Activated CD8-positive, alpha-beta memory T cell treated with anti-CD3 and anti-CD28 coated beads, Interleukin-2, amount 10 ng/mL, durations not matched to agents 7 days and 5 days (primary cell): ENCODE measurements at regions not wholly inside any gene's neighbourhood (a gene's known extent, or its start where the extent isn't known, plus 50 kb on each side); places are given as distances from the start of the nearest gene placed in this dataset.
"Not testable (repeated sequence)": the region's sequence is repeated elsewhere in the genome, so short reads cannot be mapped to it uniquely, and the experiment has no call there.

Source experiments
- ATAC-seq: fragments of 150-1000 bp; cut with Tn5 transposase; one replicate; pipeline ENCODE4 v1.10.0; 2021; ENCODE audit warnings: moderate library complexity
- CTCF ChIA-PET: fragments of 350-600 bp; sonication (Branson Sonifier 250); formaldehyde crosslinking; loops from one replicate; lab custom pipeline; 2021; ENCODE audit warnings: antibody characterized with exemption; lab: Charles Lee
- DNase-seq: peaks from one replicate; pipeline ENCODE4 v3.0.0-alpha.2; 2020
- H3K27ac Mint-ChIP-seq: one replicate; pipeline ENCODE4 v1.8.0; 2021; ENCODE audit warnings: mild to moderate bottlenecking, mixed read lengths
- H3K27me3 Mint-ChIP-seq: one replicate; pipeline ENCODE4 v1.8.0; 2021; ENCODE audit warnings: mixed read lengths
- H3K36me3 Mint-ChIP-seq: one replicate; pipeline ENCODE4 v1.8.0; 2021; ENCODE audit warnings: mild to moderate bottlenecking, mixed read lengths
- H3K4me1 Mint-ChIP-seq: one replicate; pipeline ENCODE4 v1.8.0; 2021; ENCODE audit warnings: mixed read lengths
- H3K4me3 Mint-ChIP-seq: one replicate; pipeline ENCODE4 v1.8.0; 2021; ENCODE audit warnings: mild to moderate bottlenecking, moderate library complexity, mixed read lengths
- H3K9me3 Mint-ChIP-seq: one replicate; pipeline ENCODE4 v1.8.0; 2022; ENCODE audit warnings: low read depth, mixed read lengths

GRCh38 chr14:44730860-44731259 is 223.8 kb upstream of the FSCB start:
- no peaks in the 10 kb centered on the region for H3K27me3 Mint-ChIP-seq
- H3K4me1 Mint-ChIP-seq: no peaks in the 10 kb centered on the region
- DNase-seq (no peak), ATAC-seq (no peak)
- CTCF ChIA-PET: no interaction called here
- no peak overlapping the region for H3K27ac Mint-ChIP-seq
- no peaks in the 10 kb centered on the region for H3K36me3 Mint-ChIP-seq
- H3K9me3 Mint-ChIP-seq: no peaks in the 10 kb centered on the region
- H3K4me3 Mint-ChIP-seq: no peak overlapping the region

GRCh38 chr14:44721395-44721794 is 214.3 kb upstream of the FSCB start:
- CTCF ChIA-PET, H3K4me1 Mint-ChIP-seq, ATAC-seq, H3K27me3 Mint-ChIP-seq, H3K27ac Mint-ChIP-seq, H3K4me3 Mint-ChIP-seq, DNase-seq, H3K9me3 Mint-ChIP-seq, H3K36me3 Mint-ChIP-seq: not testable (repeated sequence)

GRCh38 chr14:44720707-44721106 is 213.6 kb upstream of the FSCB start:
- Mint-ChIP-seq H3K4me3 (no peak overlapping the region), H3K27me3 (no peaks in the 10 kb centered on the region), H3K36me3 (no peaks in the 10 kb centered on the region), H3K9me3 (peaks cover 10% of the 10 kb centered on the region), H3K27ac (no peak overlapping the region), H3K4me1 (no peaks in the 10 kb centered on the region)
- DNase-seq: no peak
- CTCF ChIA-PET: no interaction called here
- ATAC-seq: no peak

DNA sequence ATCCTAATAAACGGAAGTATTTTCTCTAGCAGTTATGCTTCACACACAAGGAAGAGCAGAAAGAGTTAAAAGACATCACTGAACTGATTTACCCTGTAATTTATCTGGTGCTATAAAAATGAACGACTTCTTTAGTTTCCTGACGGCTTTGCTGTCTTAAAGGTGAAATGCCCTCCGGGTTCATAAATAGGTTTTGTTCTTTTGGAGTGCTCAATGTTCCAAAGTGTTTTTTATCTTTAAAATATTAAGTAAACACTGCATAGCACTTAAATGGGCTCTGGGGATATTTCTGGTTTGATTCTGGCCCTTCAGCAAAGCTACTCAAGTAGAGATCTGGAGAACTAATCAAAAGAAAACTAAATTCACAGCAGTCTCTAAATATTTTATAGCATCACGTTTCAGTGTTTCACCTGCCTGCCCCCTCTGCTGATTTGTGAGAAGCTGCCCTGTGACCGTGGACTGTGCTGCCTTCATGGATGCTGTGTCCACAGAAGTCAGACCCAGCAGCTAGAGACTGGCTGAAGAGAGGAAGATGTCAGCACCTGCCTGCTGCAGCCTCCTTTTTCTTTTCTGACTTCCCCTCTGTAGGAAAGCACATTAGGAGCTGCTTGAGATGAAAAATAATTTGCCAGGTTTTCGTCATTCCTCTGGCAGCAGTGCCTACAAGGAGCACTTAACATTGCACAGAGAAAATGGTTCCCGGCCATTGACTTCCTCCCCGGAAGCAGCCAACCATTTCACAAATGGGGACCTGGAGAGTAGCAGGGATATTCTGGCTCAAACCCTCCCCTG is 205.1 kb upstream of the FSCB start:
- ATAC-seq: no peak

GRCh38 chr14:44701563-44702263 is 194.6 kb upstream of the FSCB start:
- DNase-seq (no peak), ATAC-seq (no peak)
- Mint-ChIP-seq H3K9me3 (peaks cover 3% of the 10 kb centered on the region), H3K27ac (no peak overlapping the region), H3K36me3 (no peaks in the 10 kb centered on the region), H3K4me1 (no peaks in the 10 kb centered on the region), H3K4me3 (no peak overlapping the region), H3K27me3 (no peaks in the 10 kb centered on the region)
- CTCF ChIA-PET: no interaction called here

More for the DNA sequence above, 205.1 kb upstream of the FSCB start:
- Mint-ChIP-seq H3K27ac (no peak overlapping the region), H3K4me1 (no peaks in the 10 kb centered on the region), H3K4me3 (no peak overlapping the region), H3K27me3 (no peaks in the 10 kb centered on the region), H3K36me3 (no peaks in the 10 kb centered on the region), H3K9me3 (peaks cover 2% of the 10 kb centered on the region)
- CTCF ChIA-PET: no interaction called here
- DNase-seq: no peak

- H3K4me1 Mint-ChIP-seq: no peaks in the 10 kb centered on the region
- CTCF ChIA-PET: no interaction called here
Measured at GRCh38 chr14:44700694-44701093, 193.6 kb upstream of the FSCB start.

DNA sequence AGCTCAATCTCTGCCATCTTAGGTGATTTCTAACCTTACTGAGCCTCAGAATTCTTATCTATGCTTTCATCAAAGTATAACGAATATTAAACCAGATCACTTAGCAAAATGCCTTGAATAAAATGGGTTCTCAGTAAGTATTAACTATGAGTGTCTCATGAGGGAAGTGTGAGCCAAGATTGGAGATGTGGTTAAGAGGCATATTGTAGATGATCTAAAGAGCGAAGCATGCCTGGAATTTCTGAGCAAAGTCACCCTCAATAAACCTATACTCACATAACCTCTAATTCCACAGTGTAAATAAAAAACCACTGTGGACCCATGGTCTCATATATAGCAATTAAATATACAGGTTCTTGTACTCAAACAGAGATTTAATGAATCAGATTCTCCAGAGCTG is 193.1 kb upstream of the FSCB start:
- no peak for DNase-seq
- Mint-ChIP-seq H3K9me3 (peaks cover 3% of the 10 kb centered on the region), H3K36me3 (no peaks in the 10 kb centered on the region), H3K27ac (no peak overlapping the region), H3K27me3 (no peaks in the 10 kb centered on the region), H3K4me1 (no peaks in the 10 kb centered on the region), H3K4me3 (no peak overlapping the region)
- CTCF ChIA-PET: no interaction called here
- no peak for ATAC-seq

More at GRCh38 chr14:44700694-44701093, 193.6 kb upstream of the FSCB start:
- Mint-ChIP-seq H3K36me3 (no peaks in the 10 kb centered on the region), H3K27ac (no peak overlapping the region), H3K27me3 (no peaks in the 10 kb centered on the region), H3K9me3 (peaks cover 3% of the 10 kb centered on the region), H3K4me3 (no peak overlapping the region)
- DNase-seq (no peak), ATAC-seq (no peak)

DNA sequence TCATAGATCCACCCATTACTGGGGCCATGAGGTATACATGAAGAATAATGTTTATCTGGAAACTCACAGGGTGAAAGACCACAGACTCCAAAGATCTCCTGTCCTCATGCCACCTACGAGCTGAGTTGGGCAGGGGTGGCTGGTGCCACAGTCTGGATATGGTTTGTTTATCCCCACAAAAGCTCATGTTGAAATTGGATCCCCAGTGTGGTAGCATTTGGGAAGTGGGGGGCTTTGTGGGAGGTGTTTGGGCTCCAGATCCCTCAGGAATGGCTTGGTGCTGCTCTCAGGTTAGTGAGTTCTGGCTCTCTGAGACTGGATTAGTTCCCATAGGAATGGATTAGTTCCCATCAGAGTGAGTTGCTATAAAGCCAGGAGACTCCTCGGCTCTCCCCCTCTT is 192.3 kb upstream of the FSCB start:
- Mint-ChIP-seq H3K4me1 (no peaks in the 10 kb centered on the region), H3K27me3 (no peaks in the 10 kb centered on the region), H3K4me3 (no peak overlapping the region), H3K9me3 (peaks cover 3% of the 10 kb centered on the region), H3K36me3 (no peaks in the 10 kb centered on the region), H3K27ac (no peak overlapping the region)
- DNase-seq (no peak), ATAC-seq (no peak)
- CTCF ChIA-PET: no interaction called here

DNA sequence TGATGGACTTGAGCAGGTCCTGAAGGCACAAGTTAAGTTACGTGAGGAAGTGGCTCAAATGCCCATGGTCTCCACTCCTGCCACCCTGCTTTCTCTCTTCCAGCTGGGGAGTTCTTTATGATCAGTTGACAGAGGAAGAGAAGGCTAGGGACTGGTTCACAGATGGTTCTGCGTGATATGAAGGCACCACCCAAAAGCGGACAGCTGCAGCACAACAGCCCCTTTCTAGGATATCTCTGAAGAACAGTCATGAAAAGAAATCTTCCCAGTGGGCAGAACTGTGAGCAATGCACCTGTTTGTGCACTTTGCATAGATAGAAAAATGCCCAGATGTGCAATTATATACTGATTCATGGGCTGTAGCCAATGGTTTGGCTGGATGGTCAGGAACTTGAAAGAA is 162.4 kb upstream of the FSCB start:
- ATAC-seq: no peak
- Mint-ChIP-seq H3K36me3 (no peaks in the 10 kb centered on the region), H3K4me1 (no peaks in the 10 kb centered on the region), H3K27me3 (no peaks in the 10 kb centered on the region), H3K4me3 (no peak overlapping the region), H3K27ac (no peak overlapping the region), H3K9me3 (peaks cover 4% of the 10 kb centered on the region)
- DNase-seq: no peak
- CTCF ChIA-PET: no interaction called here

DNA sequence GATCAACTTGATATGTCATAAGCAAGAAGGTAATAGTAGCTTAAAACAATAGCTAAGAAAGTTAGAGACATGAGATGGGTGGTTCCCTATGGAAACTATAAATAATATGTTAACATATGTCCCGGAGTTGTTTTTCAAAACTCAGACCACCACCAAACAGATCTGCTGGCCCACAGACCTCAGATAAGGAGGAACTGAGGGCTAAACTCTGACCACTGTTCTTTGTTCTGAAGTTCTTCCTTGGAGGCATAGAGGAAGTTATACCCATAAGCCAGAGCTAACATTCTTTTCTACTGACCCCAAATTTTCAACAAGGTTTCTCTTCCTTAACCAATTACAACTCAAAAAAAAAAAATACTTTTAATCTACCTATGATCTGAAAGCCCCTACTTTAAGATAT is 156.1 kb upstream of the FSCB start:
- Mint-ChIP-seq H3K9me3 (no peaks in the 10 kb centered on the region), H3K36me3 (peaks cover 4% of the 10 kb centered on the region), H3K27me3 (no peaks in the 10 kb centered on the region), H3K27ac (no peak overlapping the region), H3K4me3 (no peak overlapping the region), H3K4me1 (peaks cover 13% of the 10 kb centered on the region)
- CTCF ChIA-PET: no interaction called here
- no peak for ATAC-seq
- no peak for DNase-seq

GRCh38 chr14:44662250-44662891 is 155.3 kb upstream of the FSCB start:
- peaks cover 13% of the 10 kb centered on the region for H3K4me1 Mint-ChIP-seq
- CTCF ChIA-PET: no interaction called here
- H3K36me3 Mint-ChIP-seq: peaks cover 4% of the 10 kb centered on the region
- DNase-seq (no peak), ATAC-seq (no peak)
- H3K4me3 Mint-ChIP-seq: peak overlapping the region; percentile 24
- no peaks in the 10 kb centered on the region for H3K9me3 Mint-ChIP-seq
- peak overlapping the region; percentile 66 for H3K27ac Mint-ChIP-seq
- H3K27me3 Mint-ChIP-seq: no peaks in the 10 kb centered on the region

GRCh38 chr14:44658389-44658696 is 151.3 kb upstream of the FSCB start:
- no peak for DNase-seq
- Mint-ChIP-seq H3K4me3 (no peak overlapping the region), H3K27ac (no peak overlapping the region), H3K27me3 (no peaks in the 10 kb centered on the region), H3K4me1 (peaks cover 11% of the 10 kb centered on the region), H3K9me3 (no peaks in the 10 kb centered on the region), H3K36me3 (peaks cover 4% of the 10 kb centered on the region)
- CTCF ChIA-PET: no interaction called here
- no peak for ATAC-seq

DNA sequence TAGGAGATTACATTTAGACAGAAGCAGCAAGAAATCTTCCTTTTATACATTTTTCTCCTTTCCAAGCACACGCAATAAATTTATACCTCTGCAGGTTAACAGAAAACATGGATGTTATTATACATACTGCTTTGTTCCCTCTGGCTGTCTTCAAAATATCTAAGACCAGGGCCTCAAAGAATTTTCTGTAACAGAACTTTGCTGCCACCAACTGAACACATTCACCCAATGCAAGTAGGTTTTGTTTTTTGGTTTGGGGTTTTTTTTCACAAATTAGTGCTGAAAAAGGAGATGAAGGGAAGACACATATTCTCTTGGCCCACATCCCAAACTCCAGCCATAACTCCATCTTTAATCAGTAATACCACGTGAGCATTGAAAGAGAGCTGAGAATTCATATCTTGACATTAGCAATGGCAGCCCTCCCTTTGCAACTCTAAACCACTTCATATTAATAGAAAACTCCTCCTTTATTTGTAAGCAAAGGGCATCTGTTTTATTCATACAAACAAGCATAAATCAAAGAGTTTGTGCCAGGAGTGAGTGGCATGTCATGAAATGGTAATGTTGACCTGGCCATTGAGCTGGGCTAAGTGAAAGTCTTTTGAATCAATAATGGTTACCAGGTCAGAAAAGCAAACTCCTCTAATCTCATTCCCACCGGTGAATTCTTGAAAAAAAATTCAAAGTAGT is 150.8 kb upstream of the FSCB start:
- no peak overlapping the region for H3K4me3 Mint-ChIP-seq
- H3K27ac Mint-ChIP-seq: no peak overlapping the region
- H3K9me3 Mint-ChIP-seq: no peaks in the 10 kb centered on the region
- ATAC-seq: no peak
- peaks cover 6% of the 10 kb centered on the region for H3K4me1 Mint-ChIP-seq
- CTCF ChIA-PET: no interaction called here
- H3K27me3 Mint-ChIP-seq: no peaks in the 10 kb centered on the region
- DNase-seq: no peak
- H3K36me3 Mint-ChIP-seq: peaks cover 4% of the 10 kb centered on the region
